Sigmoid colon (tissue), 4 donors: ENCODE measurements at regions not wholly inside any gene's neighbourhood (a gene's known extent, or its start where the extent isn't known, plus 50 kb on each side); places are given as distances from the start of the nearest gene placed in this dataset.

Source experiments
- EP300 ChIP-seq, 4 donors: sonication (generic); formaldehyde crosslinking; IDR thresholded peaks; one replicate each; pipeline ENCODE4 v1.6.1; 2017; ENCODE audit warnings: antibody characterized with exemption in 4 of 4
- POLR2A ChIP-seq, 2 donors: fragments of 450-650 bp; IDR thresholded peaks; one replicate each; pipeline ENCODE4 v1.6.1; 2016; ENCODE audit warnings: antibody characterized with exemption in 2 of 2, mild to moderate bottlenecking in 2 of 2, moderate library complexity in 2 of 2
- TF ChIP-seq, protein P1 (sequence below), 4 experiments: fragments of 450-650 bp in 3 of 4; fragments of 200-600 bp in 1 of 4; IDR thresholded peaks; one replicate each; pipeline ENCODE4 v1.5.1; 2016 to 2019; ENCODE audit warnings: antibody characterized with exemption in 4 of 4, mild to moderate bottlenecking in 3 of 4, moderate library complexity in 2 of 4

DNA sequence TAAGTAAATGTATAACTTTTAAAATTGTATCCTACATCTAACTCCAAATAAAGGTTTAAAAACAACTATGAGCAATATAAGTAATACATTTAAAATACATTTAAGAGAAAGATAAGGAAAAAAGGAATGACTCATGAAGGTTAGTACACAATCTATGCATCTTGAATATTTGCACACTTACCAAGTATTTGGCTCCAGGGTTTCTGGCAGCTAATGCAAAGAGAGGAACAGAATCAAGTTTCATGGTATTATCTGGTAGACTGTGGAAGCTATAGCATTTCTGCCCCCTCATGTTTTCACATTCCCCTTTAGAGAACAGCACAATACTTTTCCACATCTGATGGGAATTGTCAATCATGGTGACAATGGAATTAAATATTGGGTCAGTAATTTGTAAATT is 132.1 kb downstream of the COX7C start:
- TF ChIP-seq, protein P1, sequence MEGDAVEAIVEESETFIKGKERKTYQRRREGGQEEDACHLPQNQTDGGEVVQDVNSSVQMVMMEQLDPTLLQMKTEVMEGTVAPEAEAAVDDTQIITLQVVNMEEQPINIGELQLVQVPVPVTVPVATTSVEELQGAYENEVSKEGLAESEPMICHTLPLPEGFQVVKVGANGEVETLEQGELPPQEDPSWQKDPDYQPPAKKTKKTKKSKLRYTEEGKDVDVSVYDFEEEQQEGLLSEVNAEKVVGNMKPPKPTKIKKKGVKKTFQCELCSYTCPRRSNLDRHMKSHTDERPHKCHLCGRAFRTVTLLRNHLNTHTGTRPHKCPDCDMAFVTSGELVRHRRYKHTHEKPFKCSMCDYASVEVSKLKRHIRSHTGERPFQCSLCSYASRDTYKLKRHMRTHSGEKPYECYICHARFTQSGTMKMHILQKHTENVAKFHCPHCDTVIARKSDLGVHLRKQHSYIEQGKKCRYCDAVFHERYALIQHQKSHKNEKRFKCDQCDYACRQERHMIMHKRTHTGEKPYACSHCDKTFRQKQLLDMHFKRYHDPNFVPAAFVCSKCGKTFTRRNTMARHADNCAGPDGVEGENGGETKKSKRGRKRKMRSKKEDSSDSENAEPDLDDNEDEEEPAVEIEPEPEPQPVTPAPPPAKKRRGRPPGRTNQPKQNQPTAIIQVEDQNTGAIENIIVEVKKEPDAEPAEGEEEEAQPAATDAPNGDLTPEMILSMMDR (IDR thresholded peaks at IDR 0.05), result no peak
- TF ChIP-seq POLR2A (IDR thresholded peaks at IDR 0.05) (no peak), EP300 (IDR thresholded peaks at IDR 0.05) (no peak)
